GM12873 (cell line): ENCODE measurements at regions not wholly inside any gene's neighbourhood (a gene's known extent, or its start where the extent isn't known, plus 50 kb on each side); places are given as distances from the start of the nearest gene placed in this dataset.

Experiments used
- TF ChIP-seq, protein P1 (sequence below): IDR thresholded peaks from 2 replicates; pipeline ENCODE4 v1.5.1; 2012; ENCODE audit warnings: low read depth, mild to moderate bottlenecking, moderate library complexity, low read length, control low read depth; ENCODE audit not compliant: insufficient read depth; ENCODE audit errors: missing control alignments

DNA sequence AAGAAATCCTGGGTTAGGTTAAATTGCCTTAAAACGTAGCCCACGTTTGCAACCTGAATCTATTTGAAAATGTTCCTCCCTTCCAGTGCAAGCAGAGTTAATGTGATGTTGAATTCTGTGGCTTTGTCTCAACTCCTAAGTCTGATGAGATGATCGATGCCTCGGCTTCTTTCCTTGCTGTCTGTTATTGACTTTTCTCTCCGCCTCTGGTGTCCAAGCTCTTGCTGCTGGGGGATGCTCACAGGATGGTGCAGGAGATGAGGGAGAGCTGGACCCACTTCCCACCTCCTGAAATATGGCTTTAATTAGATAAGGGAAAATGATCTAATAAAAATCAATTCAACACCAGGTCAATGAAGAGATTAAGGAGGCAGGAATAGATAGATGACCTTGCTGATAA is 407.9 kb upstream of the RGMA start:
- TF ChIP-seq, protein P1, sequence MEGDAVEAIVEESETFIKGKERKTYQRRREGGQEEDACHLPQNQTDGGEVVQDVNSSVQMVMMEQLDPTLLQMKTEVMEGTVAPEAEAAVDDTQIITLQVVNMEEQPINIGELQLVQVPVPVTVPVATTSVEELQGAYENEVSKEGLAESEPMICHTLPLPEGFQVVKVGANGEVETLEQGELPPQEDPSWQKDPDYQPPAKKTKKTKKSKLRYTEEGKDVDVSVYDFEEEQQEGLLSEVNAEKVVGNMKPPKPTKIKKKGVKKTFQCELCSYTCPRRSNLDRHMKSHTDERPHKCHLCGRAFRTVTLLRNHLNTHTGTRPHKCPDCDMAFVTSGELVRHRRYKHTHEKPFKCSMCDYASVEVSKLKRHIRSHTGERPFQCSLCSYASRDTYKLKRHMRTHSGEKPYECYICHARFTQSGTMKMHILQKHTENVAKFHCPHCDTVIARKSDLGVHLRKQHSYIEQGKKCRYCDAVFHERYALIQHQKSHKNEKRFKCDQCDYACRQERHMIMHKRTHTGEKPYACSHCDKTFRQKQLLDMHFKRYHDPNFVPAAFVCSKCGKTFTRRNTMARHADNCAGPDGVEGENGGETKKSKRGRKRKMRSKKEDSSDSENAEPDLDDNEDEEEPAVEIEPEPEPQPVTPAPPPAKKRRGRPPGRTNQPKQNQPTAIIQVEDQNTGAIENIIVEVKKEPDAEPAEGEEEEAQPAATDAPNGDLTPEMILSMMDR: no peak

DNA sequence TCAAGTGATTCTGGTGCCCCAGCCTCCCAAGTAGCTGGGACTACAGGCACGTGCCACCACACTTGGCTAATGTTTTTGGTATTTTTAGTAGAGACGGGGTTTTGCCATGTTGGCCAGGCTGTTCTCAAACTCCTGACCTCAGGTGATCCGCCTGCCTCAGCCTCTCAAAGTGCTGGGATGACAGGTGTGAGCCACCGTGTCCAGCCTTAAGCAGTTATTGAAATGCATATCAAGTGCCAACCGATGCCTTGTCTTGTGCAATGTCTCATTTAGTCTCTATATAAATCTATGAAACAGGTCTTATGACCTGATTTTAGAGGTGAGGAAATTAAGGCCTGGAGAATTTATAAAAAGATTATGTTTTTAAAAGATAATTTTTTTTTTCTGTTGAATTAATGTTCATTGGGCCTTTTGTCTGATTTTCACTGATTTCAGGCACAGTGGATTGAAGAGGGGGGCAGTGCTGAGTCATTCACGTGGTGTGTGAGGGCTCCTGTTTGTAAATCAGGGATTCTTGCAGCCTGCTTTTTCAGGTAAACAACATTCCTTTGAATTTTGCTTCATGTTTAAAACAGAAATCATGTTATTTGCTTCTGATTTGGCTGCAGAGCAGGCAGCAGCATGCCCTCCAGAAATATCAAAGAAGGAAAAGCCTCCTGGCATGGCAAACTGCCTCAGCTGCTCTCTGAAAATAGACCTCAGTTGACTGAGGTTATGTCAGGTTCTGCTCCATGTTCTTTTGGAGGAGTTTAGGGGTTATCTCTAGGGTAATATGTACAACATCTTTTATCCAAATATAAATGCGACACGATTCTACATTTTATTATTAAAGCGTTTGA is 407.0 kb upstream of the RGMA start:
- TF ChIP-seq, protein P1: no peak

DNA sequence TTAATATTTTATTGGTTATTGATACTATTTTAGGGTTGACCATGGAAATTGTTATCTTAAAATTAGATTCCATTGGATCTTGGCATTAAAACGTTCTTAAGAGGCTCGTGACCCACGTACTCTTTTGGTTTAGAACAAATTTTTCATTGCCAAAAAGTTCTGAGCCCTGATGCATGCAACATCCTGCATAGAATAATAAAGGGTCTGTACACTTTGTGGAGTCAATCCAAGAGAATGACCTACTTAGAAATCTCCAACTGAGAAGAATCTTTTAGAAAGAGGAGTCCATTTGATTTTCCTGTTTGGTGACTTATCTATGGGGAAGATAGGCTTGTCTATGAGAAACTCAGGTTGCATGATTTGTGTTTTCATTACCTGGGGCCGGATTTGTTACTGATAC is 404.2 kb upstream of the RGMA start:
- TF ChIP-seq, protein P1: no peak

DNA sequence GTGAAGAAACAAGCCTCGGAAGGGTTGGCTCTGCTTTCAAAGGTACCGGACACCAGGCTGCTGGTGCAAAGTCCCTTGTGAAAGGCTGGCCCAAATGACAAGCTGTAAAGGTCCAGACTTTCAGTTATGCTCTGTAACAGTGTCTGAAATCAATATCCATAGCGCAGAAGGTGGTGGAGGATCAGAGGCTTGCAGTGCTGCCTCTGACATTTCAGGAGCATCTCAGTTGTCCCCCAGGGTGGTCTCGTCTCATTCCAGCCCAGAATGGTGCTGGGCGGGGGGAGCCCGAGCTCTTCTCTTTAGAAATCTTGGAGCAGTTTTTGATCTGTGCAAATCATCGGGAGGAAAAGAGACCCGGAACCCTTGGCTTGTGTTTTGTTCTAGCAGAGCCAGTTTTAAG is 402.3 kb upstream of the RGMA start:
- TF ChIP-seq, protein P1: no peak

DNA sequence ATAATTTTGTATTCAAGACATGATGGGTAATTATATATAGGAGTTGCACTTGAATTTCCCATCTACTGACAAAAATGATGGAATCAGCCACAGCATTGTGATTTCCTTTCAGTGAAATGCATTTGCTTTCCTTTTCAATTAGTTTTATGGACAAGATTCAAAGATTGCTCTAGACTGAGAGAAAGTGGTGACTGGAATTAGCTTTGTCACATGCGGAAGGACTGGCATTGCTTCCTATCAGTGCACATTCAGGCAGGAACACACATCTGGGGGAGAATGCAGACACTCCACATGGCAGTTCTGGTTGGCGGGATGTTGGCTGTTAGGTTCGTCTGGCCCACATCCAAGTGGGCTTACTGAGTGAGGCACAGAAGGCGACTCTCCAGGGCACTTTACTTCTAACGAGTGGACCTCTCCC is 399.3 kb upstream of the RGMA start:
- TF ChIP-seq, protein P1: no peak

DNA sequence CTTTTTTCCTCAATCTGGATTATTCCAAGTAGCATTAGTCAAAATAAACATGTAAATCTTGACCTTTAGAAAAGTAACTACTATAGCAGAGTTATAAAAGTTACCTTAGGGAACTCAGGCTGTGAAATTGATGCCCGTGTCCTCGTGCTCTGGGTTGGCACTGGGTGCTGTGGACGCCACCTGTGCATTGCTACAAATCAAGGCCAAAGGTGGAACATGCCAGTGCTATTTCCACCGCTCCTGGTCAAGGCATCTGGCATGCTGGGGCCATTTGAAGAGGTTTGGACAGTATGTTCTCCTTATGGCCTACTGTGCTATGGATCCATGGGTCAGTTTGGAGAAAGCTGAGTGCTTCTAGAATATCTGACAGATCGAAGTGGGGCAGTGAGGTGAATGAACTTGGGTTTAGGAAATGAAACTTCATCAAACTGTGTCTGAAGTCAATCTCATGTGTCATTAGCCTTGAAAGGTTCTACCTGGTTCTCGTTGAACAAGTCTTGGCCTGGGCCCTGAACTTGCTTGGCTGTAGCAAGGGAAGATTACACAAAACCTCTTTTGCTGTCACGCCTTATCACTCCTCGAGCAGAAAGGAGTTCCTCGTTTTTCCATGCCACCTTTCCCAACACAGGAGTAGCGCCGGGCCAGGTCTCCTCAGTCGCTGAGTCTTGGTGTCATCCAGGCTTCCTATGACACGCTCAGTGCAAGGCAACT is 397.6 kb upstream of the RGMA start:
- TF ChIP-seq, protein P1: no peak
